SK-N-MC (cell line): ENCODE measurements at regions not wholly inside any gene's neighbourhood (a gene's known extent, or its start where the extent isn't known, plus 50 kb on each side); places are given as distances from the start of the nearest gene placed in this dataset.

Experiments used
- DNase-seq: peaks from one replicate; pipeline ENCODE4 v3.0.0-alpha.2; 2011; ENCODE audit warnings: low read depth, low spot score
- H3K27ac ChIP-seq: fragments of 200-600 bp; sonication (generic); 2 replicates; pipeline ENCODE4 v1.5.1; 2016; ENCODE audit warnings: mixed run types
- H3K36me3 ChIP-seq: fragments of 200-600 bp; sonication (generic); 2 replicates; pipeline ENCODE4 v1.6.1; 2017; ENCODE audit warnings: antibody characterized with exemption, low read length, mixed read lengths; ENCODE audit not compliant: insufficient read depth
- H3K4me3 ChIP-seq: fragments of 200-600 bp; sonication (generic); 2 replicates; pipeline ENCODE4 v1.5.1; 2016
- H3K9ac ChIP-seq: fragments of 200-600 bp; sonication (generic); 2 replicates; pipeline ENCODE4 v1.8.0; 2017; ENCODE audit warnings: mixed run types, mixed read lengths; ENCODE audit not compliant: insufficient read length
- H3K9me3 ChIP-seq: fragments of 200-600 bp; sonication (generic); 2 replicates; pipeline ENCODE4 v1.6.1; 2017; ENCODE audit warnings: low read depth, mild to moderate bottlenecking, antibody characterized with exemption, low read length, moderate library complexity, mixed read lengths
- EZH2 ChIP-seq: fragments of 200-600 bp; sonication (generic); IDR thresholded peaks from one replicate; pipeline ENCODE4 v1.6.1; 2017; ENCODE audit warnings: antibody characterized with exemption
- FOXP2 ChIP-seq: optimal IDR thresholded peaks from 2 replicates; pipeline ENCODE3; 2011; ENCODE audit warnings: mild to moderate bottlenecking, moderate library complexity; ENCODE audit not compliant: insufficient read depth; ENCODE audit errors: extremely low read length, control extremely low read depth
- POLR2AphosphoS5 ChIP-seq: IDR thresholded peaks from 2 replicates; pipeline ENCODE4 v1.6.1; 2012; ENCODE audit warnings: mild to moderate bottlenecking, low read depth, low read length, borderline replicate concordance

DNA sequence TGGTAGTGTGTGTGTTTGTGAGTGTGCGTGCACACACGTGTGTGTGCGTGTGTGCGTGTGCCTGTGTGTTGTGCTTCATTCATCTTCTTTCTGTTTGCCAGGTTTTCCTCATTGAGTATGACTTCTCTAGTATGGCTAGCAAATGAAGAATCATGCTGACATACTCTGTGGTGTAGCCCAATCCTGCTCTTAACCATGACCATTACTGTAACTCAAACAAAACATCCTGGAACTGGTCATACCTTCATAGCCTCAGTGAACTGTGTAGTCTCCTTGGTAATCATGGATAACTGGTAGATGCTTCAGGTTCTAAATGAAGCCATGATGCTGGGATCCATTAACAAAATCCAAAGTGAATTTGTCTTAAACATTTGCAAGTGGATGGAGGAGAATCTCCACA is 1117.7 kb downstream of the BCL11B start:
- no peak overlapping the region for H3K27ac ChIP-seq
- H3K36me3 ChIP-seq, result no peaks in the 10 kb centered on the region

DNA sequence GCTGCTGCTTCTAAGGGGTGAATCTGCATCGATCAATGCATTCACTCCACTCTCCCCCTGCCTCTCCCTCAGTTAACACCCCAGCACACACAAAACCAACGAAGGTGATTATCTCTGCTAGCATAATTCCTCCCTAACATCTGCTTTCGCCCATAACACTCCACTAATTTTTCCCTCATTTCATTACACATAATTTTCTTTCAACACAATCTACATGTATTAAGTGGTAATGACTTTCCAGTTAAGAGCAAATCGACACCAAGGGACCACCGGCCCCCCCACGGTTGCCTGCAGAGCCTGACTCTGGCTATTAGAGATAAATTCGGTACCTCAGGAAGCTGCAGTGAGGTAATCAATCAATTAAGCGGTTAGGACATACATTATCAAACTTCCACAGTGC is 1115.6 kb downstream of the BCL11B start:
- Histone ChIP-seq H3K4me3 (no peak overlapping the region), H3K27ac (no peak overlapping the region), H3K9me3 (no peaks in the 10 kb centered on the region), H3K36me3 (no peaks in the 10 kb centered on the region), H3K9ac (no peak overlapping the region)
- TF ChIP-seq EZH2 (no peak), POLR2AphosphoS5 (no peak), FOXP2 (no peak)
- DNase-seq, result no peak

More for the DNA sequence above, 1117.7 kb downstream of the BCL11B start:
- no peak overlapping the region for H3K4me3 ChIP-seq
- DNase-seq, result no peak
- H3K9ac ChIP-seq, result no peak overlapping the region
- H3K9me3 ChIP-seq, result no peaks in the 10 kb centered on the region
- TF ChIP-seq FOXP2, result no peak
- no peak for TF ChIP-seq POLR2AphosphoS5
- no peak for TF ChIP-seq EZH2

DNA sequence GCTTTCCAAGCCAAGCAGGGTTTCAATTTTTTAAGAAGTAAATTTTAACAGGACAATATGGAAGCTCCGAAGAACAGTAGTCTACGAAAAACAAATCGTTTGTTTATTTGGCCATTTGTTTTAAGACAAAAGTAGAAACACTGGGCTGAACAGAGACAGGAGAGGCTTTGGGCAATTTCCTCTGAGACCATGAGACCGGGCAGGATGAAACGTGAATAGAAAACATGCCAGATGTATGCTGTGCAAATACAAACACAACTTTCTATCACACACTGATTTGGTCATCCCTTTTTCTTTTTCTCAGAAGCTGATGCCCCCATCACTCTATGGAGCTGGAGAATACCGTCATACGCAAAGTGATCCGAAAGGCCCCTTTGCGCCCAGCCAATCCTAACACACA is 1111.1 kb downstream of the BCL11B start:
- no peak overlapping the region for H3K4me3 ChIP-seq
- H3K9ac ChIP-seq, result no peak overlapping the region
- H3K27ac ChIP-seq, result no peak overlapping the region
- DNase-seq, result no peak
- H3K36me3 ChIP-seq, result no peaks in the 10 kb centered on the region
- no peak for TF ChIP-seq FOXP2
- TF ChIP-seq POLR2AphosphoS5, result no peak
- TF ChIP-seq EZH2, result no peak
- H3K9me3 ChIP-seq, result no peaks in the 10 kb centered on the region

DNA sequence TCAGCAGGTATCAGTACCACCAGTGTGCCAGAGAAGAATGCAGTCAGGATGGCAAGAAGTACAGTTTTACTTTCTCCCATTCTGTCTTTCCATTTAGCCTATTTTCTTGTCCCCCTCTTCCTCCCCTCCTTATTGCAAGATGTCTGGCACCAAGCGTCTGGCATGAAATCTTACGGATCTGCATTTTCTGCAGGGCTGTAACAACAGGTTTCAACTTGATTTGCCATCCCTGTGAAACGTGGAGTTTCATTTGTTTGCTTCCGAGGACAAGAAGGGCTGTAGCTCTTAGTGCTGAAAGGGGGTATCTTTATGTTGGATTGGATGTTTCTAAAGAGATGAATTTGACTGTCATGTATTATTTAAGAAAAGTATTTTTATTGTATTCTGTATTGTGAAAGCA is 1110.6 kb downstream of the BCL11B start:
- Histone ChIP-seq H3K9me3 (no peaks in the 10 kb centered on the region), H3K27ac (no peak overlapping the region), H3K36me3 (no peaks in the 10 kb centered on the region), H3K9ac (no peak overlapping the region), H3K4me3 (no peak overlapping the region)
- DNase-seq, result no peak
- TF ChIP-seq FOXP2 (no peak), EZH2 (no peak), POLR2AphosphoS5 (no peak)

DNA sequence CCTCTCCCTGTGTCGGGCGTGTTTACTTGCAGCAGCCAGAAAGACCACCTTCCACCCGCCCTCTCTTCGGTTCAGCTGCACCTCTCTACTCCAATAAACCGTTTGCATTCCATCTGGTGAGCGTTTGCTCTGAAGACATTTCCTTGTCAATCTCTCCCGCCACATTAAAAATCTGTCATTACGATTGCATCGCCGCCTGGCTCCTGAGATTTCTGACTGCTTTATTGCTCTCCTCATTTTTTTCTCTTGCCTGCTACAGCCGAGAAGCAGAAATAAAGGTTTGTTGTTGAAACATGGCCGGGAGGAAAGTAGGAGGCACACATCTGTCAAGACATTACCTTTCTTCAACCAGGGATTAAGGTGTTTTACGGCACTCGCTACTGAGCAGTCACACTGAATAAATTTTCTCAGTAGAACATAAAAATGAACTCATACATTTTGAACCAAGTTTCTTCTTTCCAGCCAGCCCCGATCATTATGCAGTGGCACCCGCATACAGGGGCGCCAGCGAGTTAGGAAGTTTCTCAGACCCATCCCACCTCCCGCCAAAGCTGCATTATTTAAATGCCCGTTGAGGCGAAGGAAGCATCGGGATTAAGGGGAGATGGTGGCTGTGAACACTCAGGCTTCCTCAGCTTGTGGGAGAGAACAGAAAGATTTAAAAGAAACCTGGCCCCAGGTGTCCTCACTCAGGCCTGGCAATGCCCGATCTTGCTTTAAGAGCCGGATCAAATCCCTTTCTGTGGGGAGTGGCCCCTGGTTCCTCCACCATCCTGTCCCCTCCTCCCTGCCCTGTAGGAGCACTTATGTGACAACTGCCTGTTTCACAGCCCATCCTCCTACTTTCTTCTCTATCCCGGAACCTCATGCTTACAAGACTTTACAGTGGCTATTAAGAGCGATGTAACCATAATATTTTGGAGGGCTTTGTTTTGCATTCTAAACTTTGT is 1108.9 kb downstream of the BCL11B start:
- no peak overlapping the region for H3K27ac ChIP-seq
- no peak overlapping the region for H3K4me3 ChIP-seq
- no peak for DNase-seq

DNA sequence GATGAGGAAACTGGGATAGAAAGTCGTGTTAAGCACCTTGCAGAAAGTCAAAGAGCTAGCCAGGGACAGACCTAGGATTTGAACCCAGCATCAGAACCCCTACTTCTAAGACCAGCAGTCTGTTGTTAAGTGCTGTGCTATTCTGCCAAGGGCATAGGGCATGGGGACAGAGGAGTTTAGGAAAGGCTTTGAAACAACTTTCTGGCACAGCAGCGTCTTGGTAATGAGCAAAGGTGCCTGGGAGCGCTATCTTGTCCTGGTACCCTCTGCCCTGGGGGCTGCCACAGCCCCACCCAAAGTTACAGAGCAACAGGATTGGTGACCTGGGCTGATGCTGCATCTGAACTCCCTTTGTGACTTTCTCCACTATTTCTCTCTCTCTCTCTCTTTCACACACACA is 1108.1 kb downstream of the BCL11B start:
- Histone ChIP-seq H3K9ac (no peak overlapping the region), H3K36me3 (no peaks in the 10 kb centered on the region), H3K27ac (no peak overlapping the region), H3K9me3 (no peaks in the 10 kb centered on the region), H3K4me3 (no peak overlapping the region)
- TF ChIP-seq EZH2 (no peak), FOXP2 (no peak), POLR2AphosphoS5 (no peak)
- DNase-seq, result no peak

More for the DNA sequence above, 1108.9 kb downstream of the BCL11B start:
- TF ChIP-seq POLR2AphosphoS5 (no peak), FOXP2 (no peak), EZH2 (no peak)
- Histone ChIP-seq H3K9me3 (no peaks in the 10 kb centered on the region), H3K9ac (no peak overlapping the region), H3K36me3 (no peaks in the 10 kb centered on the region)

DNA sequence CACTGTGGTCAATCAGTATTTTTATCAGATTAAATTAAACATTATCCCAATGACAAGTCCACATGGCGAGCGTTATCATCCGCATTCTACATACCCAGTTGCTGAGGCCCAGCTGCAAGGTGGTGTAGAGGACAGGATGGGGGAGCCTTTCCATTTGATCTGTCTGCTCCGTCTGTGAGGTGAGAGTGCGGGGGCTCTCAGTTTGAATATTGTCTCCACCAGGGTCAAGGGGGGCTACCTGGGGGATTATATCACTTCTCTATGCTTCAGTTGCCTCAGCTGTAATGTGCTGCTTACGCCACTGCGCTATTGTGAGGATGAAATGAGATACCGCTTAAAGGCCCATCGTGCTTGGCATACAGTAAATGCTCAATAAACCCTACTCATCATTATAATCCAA is 1106.0 kb downstream of the BCL11B start:
- Histone ChIP-seq H3K36me3 (no peaks in the 10 kb centered on the region), H3K9ac (no peak overlapping the region), H3K4me3 (no peak overlapping the region), H3K27ac (no peak overlapping the region), H3K9me3 (no peaks in the 10 kb centered on the region)
- TF ChIP-seq FOXP2 (no peak), POLR2AphosphoS5 (no peak), EZH2 (no peak)
- DNase-seq, result no peak

DNA sequence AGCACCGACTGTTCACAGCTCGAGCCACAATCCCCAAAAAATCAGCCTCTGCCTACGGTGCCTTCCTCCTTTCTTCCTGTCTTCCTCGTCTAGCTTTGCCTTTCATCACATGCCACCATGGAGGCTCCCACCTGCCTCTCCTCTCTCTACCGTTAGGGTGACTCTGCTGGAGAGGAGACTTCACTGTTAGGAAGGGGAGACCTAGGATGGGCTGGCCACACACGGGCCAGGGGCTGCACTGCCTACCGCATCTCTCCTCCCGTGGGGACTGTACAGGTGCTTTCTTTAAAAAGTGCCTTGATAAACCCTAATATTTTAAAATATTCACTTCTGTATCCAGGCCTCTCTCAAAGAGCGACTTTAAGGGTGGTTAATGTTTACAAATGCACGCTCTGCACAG is 1104.7 kb downstream of the BCL11B start:
- Histone ChIP-seq H3K9me3 (no peaks in the 10 kb centered on the region), H3K27ac (no peak overlapping the region), H3K9ac (no peak overlapping the region), H3K36me3 (no peaks in the 10 kb centered on the region), H3K4me3 (no peak overlapping the region)
- TF ChIP-seq EZH2 (no peak), FOXP2 (no peak), POLR2AphosphoS5 (no peak)
- DNase-seq, result no peak
